Astrocyte (in vitro differentiated cells and primary cell): ENCODE measurements at regions not wholly inside any gene's neighbourhood (a gene's known extent, or its start where the extent isn't known, plus 50 kb on each side); places are given as distances from the start of the nearest gene placed in this dataset.

Experiments used
- DNase-seq: peaks from one replicate; pipeline ENCODE4 v3.0.0-alpha.2; 2010; ENCODE audit warnings: low read depth
- FAIRE-seq: peaks from 2 replicates; lab custom pipeline; 2011; peaks lifted over from hg19 to GRCh38; lab: Jason Lieb, UNC
- H2AFZ ChIP-seq: 2 replicates; pipeline ENCODE4 v1.6.0; 2012; ENCODE audit warnings: low read depth, low read length, inconsistent platforms
- H3K27ac ChIP-seq: 2 replicates; pipeline ENCODE4 v1.5.1; 2011; ENCODE audit warnings: low read depth, low read length, inconsistent platforms
- H3K27me3 ChIP-seq: 2 replicates; pipeline ENCODE4 v1.6.0; 2011; ENCODE audit warnings: low read length, inconsistent platforms; ENCODE audit not compliant: insufficient read depth
- H3K36me3 ChIP-seq: 2 replicates; pipeline ENCODE4 v1.5.1; 2011; ENCODE audit warnings: low read length, inconsistent platforms; ENCODE audit not compliant: insufficient read depth
- H3K4me1 ChIP-seq: 2 replicates; pipeline ENCODE4 v1.5.1; 2011; ENCODE audit warnings: low read length, inconsistent platforms; ENCODE audit not compliant: insufficient read depth
- H3K4me2 ChIP-seq: 2 replicates; pipeline ENCODE4 v1.6.0; 2012; ENCODE audit warnings: low read length, inconsistent platforms
- H3K4me3 ChIP-seq: 2 replicates; pipeline ENCODE4 v1.5.1; 2011; ENCODE audit warnings: low read depth, mild to moderate bottlenecking, low read length, inconsistent platforms; ENCODE audit not compliant: insufficient read depth
- H3K79me2 ChIP-seq: 2 replicates; pipeline ENCODE4 v1.6.0; 2012; ENCODE audit warnings: mild to moderate bottlenecking, low read length, inconsistent platforms; ENCODE audit not compliant: insufficient read depth
- H3K9ac ChIP-seq: 2 replicates; pipeline ENCODE4 v1.6.0; 2012; ENCODE audit warnings: mild to moderate bottlenecking, low read length, inconsistent platforms
- H3K9me3 ChIP-seq: 2 replicates; pipeline ENCODE4 v1.5.1; 2012; ENCODE audit warnings: low read depth, mild to moderate bottlenecking, low read length, inconsistent platforms; ENCODE audit not compliant: insufficient read depth
- H4K20me1 ChIP-seq: 2 replicates; pipeline ENCODE4 v1.6.0; 2012; ENCODE audit warnings: low read length, inconsistent platforms; ENCODE audit not compliant: insufficient read depth
- H3K27ac Mint-ChIP-seq: one replicate; pipeline ENCODE4 v1.8.0; 2021; ENCODE audit warnings: mild to moderate bottlenecking, mixed read lengths; ENCODE audit not compliant: unreplicated experiment
- H3K27me3 Mint-ChIP-seq: one replicate; pipeline ENCODE4 v1.8.0; 2021; ENCODE audit warnings: low read depth, mixed read lengths; ENCODE audit not compliant: unreplicated experiment
- H3K36me3 Mint-ChIP-seq: one replicate; pipeline ENCODE4 v1.8.0; 2021; ENCODE audit warnings: low read depth, mixed read lengths; ENCODE audit not compliant: unreplicated experiment
- H3K4me1 Mint-ChIP-seq: one replicate; pipeline ENCODE4 v1.8.0; 2021; ENCODE audit warnings: low read depth, mixed read lengths; ENCODE audit not compliant: unreplicated experiment
- H3K4me3 Mint-ChIP-seq: one replicate; pipeline ENCODE4 v1.8.0; 2021; ENCODE audit warnings: mild to moderate bottlenecking, moderate library complexity, mixed read lengths; ENCODE audit not compliant: unreplicated experiment
- H3K9me3 Mint-ChIP-seq: one replicate; pipeline ENCODE4 v1.8.0; 2021; ENCODE audit warnings: mild to moderate bottlenecking, mixed read lengths; ENCODE audit not compliant: unreplicated experiment
- CTCF ChIP-seq: IDR thresholded peaks from 2 replicates; pipeline ENCODE4 v1.5.1; 2011; ENCODE audit warnings: low read depth, mild to moderate bottlenecking, inconsistent platforms, low read length, moderate library complexity; ENCODE audit not compliant: insufficient read depth
- EZH2 ChIP-seq: IDR thresholded peaks from 2 replicates; pipeline ENCODE4 v1.6.1; 2012; ENCODE audit warnings: mild to moderate bottlenecking, low read length, inconsistent platforms; ENCODE audit not compliant: insufficient read depth

DNA sequence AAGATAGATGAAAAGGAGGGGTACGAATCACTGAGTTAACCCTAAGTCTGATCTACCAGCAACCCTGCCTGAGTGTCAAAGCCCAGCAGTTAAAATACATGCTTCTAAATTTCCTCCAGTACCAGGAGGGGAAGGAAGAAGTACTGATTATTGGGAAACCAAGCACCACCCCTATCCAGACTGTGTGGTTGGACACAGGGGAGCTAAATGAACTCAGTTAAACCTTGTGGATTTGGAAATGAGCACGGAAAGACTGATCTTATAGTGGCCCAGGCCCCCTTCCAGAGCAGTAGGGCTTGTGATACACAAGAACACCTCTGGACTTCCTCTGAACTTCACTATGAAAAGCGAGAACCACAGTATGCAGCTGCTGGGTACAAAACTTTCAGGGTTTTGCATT lies 585.6 kb downstream of the MAFB start:
- H3K9me3 Mint-ChIP-seq = no peaks in the 10 kb centered on the region

GRCh38 chr20:40101560-40101959 lies 587.5 kb downstream of the MAFB start:
- DNase-seq = no peak
- Histone ChIP-seq H3K36me3 (no peaks in the 10 kb centered on the region), H3K4me3 (no peak overlapping the region), H3K79me2 (no peaks in the 10 kb centered on the region), H3K4me1 (no peaks in the 10 kb centered on the region), H3K27me3 (no peaks in the 10 kb centered on the region), H3K9me3 (no peaks in the 10 kb centered on the region), H4K20me1 (no peaks in the 10 kb centered on the region), H3K9ac (no peak overlapping the region), H3K27ac (no peak overlapping the region), H3K4me2 (no peak overlapping the region), H2AFZ (no peak overlapping the region)
- no peak for FAIRE-seq
- Mint-ChIP-seq H3K27ac (no peak overlapping the region), H3K4me1 (no peaks in the 10 kb centered on the region), H3K9me3 (no peaks in the 10 kb centered on the region), H3K4me3 (no peak overlapping the region), H3K27me3 (peaks cover 3% of the 10 kb centered on the region), H3K36me3 (no peaks in the 10 kb centered on the region)
- TF ChIP-seq CTCF (no peak), EZH2 (no peak)

More for the DNA sequence above, 585.6 kb downstream of the MAFB start:
- no peak overlapping the region for H2AFZ ChIP-seq
- Mint-ChIP-seq H3K36me3 (no peaks in the 10 kb centered on the region), H3K27ac (no peak overlapping the region), H3K27me3 (peaks cover 4% of the 10 kb centered on the region), H3K4me1 (no peaks in the 10 kb centered on the region), H3K4me3 (no peak overlapping the region)
- no peaks in the 10 kb centered on the region for H3K4me1 ChIP-seq
- no peaks in the 10 kb centered on the region for H3K27me3 ChIP-seq
- H4K20me1 ChIP-seq = no peaks in the 10 kb centered on the region
- H3K9me3 ChIP-seq = no peaks in the 10 kb centered on the region
- H3K4me3 ChIP-seq = no peak overlapping the region
- no peak for TF ChIP-seq EZH2
- no peak overlapping the region for H3K9ac ChIP-seq
- no peaks in the 10 kb centered on the region for H3K79me2 ChIP-seq
- H3K36me3 ChIP-seq = no peaks in the 10 kb centered on the region
- H3K27ac ChIP-seq = no peak overlapping the region
- no peak for FAIRE-seq
- no peak overlapping the region for H3K4me2 ChIP-seq
- no peak for DNase-seq

DNA sequence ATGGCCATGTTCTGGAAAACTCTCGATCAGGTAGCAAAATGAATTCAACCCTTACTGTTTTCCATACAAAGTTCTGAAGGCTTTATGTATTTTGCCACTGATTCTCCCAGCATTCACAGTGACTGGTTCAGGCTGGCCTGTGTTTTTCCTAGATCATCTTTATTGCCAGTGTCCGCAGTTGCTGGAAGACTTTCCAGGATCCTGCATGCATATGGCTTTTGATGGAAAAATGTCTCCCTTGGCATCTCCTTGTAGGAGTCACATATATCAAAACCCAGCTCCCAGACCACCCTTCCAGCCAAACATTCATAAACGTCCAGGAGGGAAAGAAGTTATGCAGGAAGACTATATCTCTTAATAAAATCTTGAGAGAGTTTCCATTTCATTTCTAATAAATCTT lies 588.8 kb downstream of the MAFB start:
- H3K4me2 ChIP-seq = no peak overlapping the region
- no peaks in the 10 kb centered on the region for H3K4me1 ChIP-seq
- FAIRE-seq (no peak), DNase-seq (no peak)
- Mint-ChIP-seq H3K4me3 (no peak overlapping the region), H3K4me1 (no peaks in the 10 kb centered on the region), H3K9me3 (no peaks in the 10 kb centered on the region), H3K27ac (no peak overlapping the region), H3K36me3 (no peaks in the 10 kb centered on the region), H3K27me3 (peaks cover 3% of the 10 kb centered on the region)
- no peak for TF ChIP-seq EZH2
- TF ChIP-seq CTCF = no peak
- no peaks in the 10 kb centered on the region for H3K79me2 ChIP-seq
- no peaks in the 10 kb centered on the region for H4K20me1 ChIP-seq
- no peak overlapping the region for H3K27ac ChIP-seq
- H3K27me3 ChIP-seq = no peaks in the 10 kb centered on the region
- H3K4me3 ChIP-seq = no peak overlapping the region
- no peak overlapping the region for H2AFZ ChIP-seq
- H3K36me3 ChIP-seq = no peaks in the 10 kb centered on the region
- no peaks in the 10 kb centered on the region for H3K9me3 ChIP-seq
- H3K9ac ChIP-seq = no peak overlapping the region
